H1 (cell line): ENCODE measurements at regions not wholly inside any gene's neighbourhood (a gene's known extent, or its start where the extent isn't known, plus 50 kb on each side); places are given as distances from the start of the nearest gene placed in this dataset.

Source experiments
- CTCF ChIA-PET: fragments of 300-600 bp; sonication (Branson Sonifier 250); formaldehyde crosslinking; loops from one replicate; lab custom pipeline; 2021; ENCODE audit not compliant: partially characterized antibody; lab: Charles Lee
- POLR2A ChIA-PET: fragments of 300-600 bp; sonication (Branson Sonifier 250); formaldehyde crosslinking; loops from one replicate; lab custom pipeline; 2021; ENCODE audit warnings: inconsistent platforms; ENCODE audit not compliant: partially characterized antibody; lab: Charles Lee
- DNase-seq, 2 experiments: peaks; one replicate each; pipeline versions ENCODE4 v3.0.0 to v3.0.0-alpha.2; 2010 to 2022; ENCODE audit warnings: low spot score in 2 of 2, low read depth in 1 of 2, mixed read lengths in 1 of 2
- FAIRE-seq: peaks from 2 replicates; lab custom pipeline; 2011; peaks lifted over from hg19 to GRCh38; lab: Jason Lieb, UNC
- H2AFZ ChIP-seq: 2 replicates; pipeline ENCODE4 v1.8.1; 2012; ENCODE audit warnings: low read length, inconsistent platforms
- H2AK5ac ChIP-seq: 2 replicates; pipeline ENCODE4 v1.6.1; 2013; ENCODE audit warnings: low read depth, low read length
- H2BK120ac ChIP-seq: replicated peaks from 2 replicates; pipeline ENCODE3; 2013; ENCODE audit warnings: low read depth, low read length, inconsistent platforms
- H2BK12ac ChIP-seq: 2 replicates; pipeline ENCODE4 v1.6.1; 2013; ENCODE audit warnings: low read depth, low read length
- H2BK15ac ChIP-seq: 2 replicates; pipeline ENCODE4 v1.6.1; 2013; ENCODE audit warnings: low read length
- H2BK20ac ChIP-seq: 2 replicates; pipeline ENCODE4 v1.6.1; 2013; ENCODE audit warnings: low read length
- H2BK5ac ChIP-seq: 2 replicates; pipeline ENCODE4 v1.6.1; 2013; ENCODE audit warnings: low read depth, low read length
- H3K14ac ChIP-seq: 2 replicates; pipeline ENCODE4 v1.6.1; 2013; ENCODE audit warnings: inconsistent platforms; ENCODE audit not compliant: insufficient read length
- H3K18ac ChIP-seq: 2 replicates; pipeline ENCODE4 v1.6.1; 2013; ENCODE audit warnings: low read length; ENCODE audit errors: extremely low read depth
- H3K23ac ChIP-seq: 2 replicates; pipeline ENCODE4 v1.6.1; 2013; ENCODE audit warnings: inconsistent platforms; ENCODE audit not compliant: insufficient read length
- H3K23me2 ChIP-seq: 2 replicates; pipeline ENCODE4 v1.6.1; 2013; ENCODE audit warnings: low read depth, low read length
- H3K27ac ChIP-seq: 2 replicates; pipeline ENCODE4 v1.6.1; 2011; ENCODE audit warnings: low read depth, low read length, inconsistent platforms
- H3K27me3 ChIP-seq, 4 experiments: replicated peaks in 1 of 4; 1 replicate in 1 of 4; 2 replicates in 3 of 4; pipeline versions ENCODE4 v1.6.1 to v1.8.1; 2011 to 2013; ENCODE audit warnings: low read length in 3 of 4, mild to moderate bottlenecking in 3 of 4, inconsistent platforms in 2 of 4, mixed read lengths in 2 of 4, moderate library complexity in 1 of 4; ENCODE audit not compliant: control insufficient read depth in 3 of 4, insufficient read depth in 3 of 4; ENCODE audit errors: extremely low read depth in 1 of 4
- H3K36me3 ChIP-seq, 4 experiments: 2 replicates each; pipeline versions ENCODE4 v1.6.1 to v1.8.1; 2011 to 2013; ENCODE audit warnings: mild to moderate bottlenecking in 4 of 4, low read length in 3 of 4, moderate library complexity in 2 of 4, control low read depth in 1 of 4, inconsistent platforms in 1 of 4; ENCODE audit not compliant: insufficient read depth in 4 of 4, control insufficient read depth in 2 of 4
- H3K4ac ChIP-seq: replicated peaks from 2 replicates; pipeline ENCODE3; 2013; ENCODE audit warnings: low read length, low read depth, mixed read lengths, inconsistent platforms; ENCODE audit not compliant: insufficient read length
- H3K4me1 ChIP-seq, 4 experiments: replicated peaks in 1 of 4; 1 replicate in 1 of 4; 2 replicates in 3 of 4; pipeline versions ENCODE4 v1.6.1 to v1.8.1; 2011 to 2013; ENCODE audit warnings: low read length in 3 of 4, inconsistent platforms in 2 of 4, mixed read lengths in 1 of 4; ENCODE audit not compliant: insufficient read depth in 4 of 4, control insufficient read depth in 3 of 4
- H3K4me2 ChIP-seq, 2 experiments: 2 replicates each; pipeline versions ENCODE4 v1.6.1 to v1.8.1; 2011 to 2013; ENCODE audit warnings: low read depth in 2 of 2, low read length in 2 of 2, control low read depth in 1 of 2, inconsistent platforms in 1 of 2, mild to moderate bottlenecking in 1 of 2; ENCODE audit not compliant: insufficient read depth in 1 of 2
- H3K4me3 ChIP-seq, 4 experiments: fragments of 200-600, 300-600 bp in 1 of 4; sonication (generic), shearing (Covaris generic), sonication (Bioruptor Twin) in 1 of 4; 2 replicates each; pipeline versions ENCODE4 v1.5.1 to v1.8.1; 2011 to 2016; ENCODE audit warnings: low read length in 4 of 4, low read depth in 3 of 4, control low read depth in 2 of 4, inconsistent platforms in 2 of 4, mild to moderate bottlenecking in 2 of 4, mixed read lengths in 1 of 4, moderate library complexity in 1 of 4; ENCODE audit not compliant: insufficient read depth in 2 of 4; ENCODE audit errors: extremely low read depth in 1 of 4
- H3K56ac ChIP-seq: replicated peaks from 2 replicates; pipeline ENCODE3; 2013; ENCODE audit warnings: low read depth, mild to moderate bottlenecking, mixed read lengths, low read length, inconsistent platforms; ENCODE audit not compliant: insufficient read length
- H3K79me1 ChIP-seq: 2 replicates; pipeline ENCODE4 v1.6.1; 2013; ENCODE audit warnings: low read depth, low read length, control low read depth
- H3K79me2 ChIP-seq, 2 experiments: 2 replicates each; pipeline versions ENCODE4 v1.6.1 to v1.8.1; 2012 to 2013; ENCODE audit warnings: low read length in 2 of 2, mild to moderate bottlenecking in 2 of 2, inconsistent platforms in 1 of 2; ENCODE audit not compliant: insufficient read depth in 2 of 2, control insufficient read depth in 1 of 2
- H3K9ac ChIP-seq, 4 experiments: replicated peaks in 1 of 4; 1 replicate in 1 of 4; 2 replicates in 3 of 4; pipeline versions ENCODE4 v1.6.1 to v1.8.1; 2011 to 2013; ENCODE audit warnings: low read depth in 3 of 4, low read length in 3 of 4, control low read depth in 2 of 4, mild to moderate bottlenecking in 2 of 4, moderate library complexity in 2 of 4, inconsistent platforms in 1 of 4; ENCODE audit errors: extremely low read depth in 1 of 4
- H3K9me3 ChIP-seq, 2 experiments: 2 replicates each; pipeline versions ENCODE4 v1.6.1 to v1.8.1; 2012 to 2013; ENCODE audit warnings: mild to moderate bottlenecking in 2 of 2, moderate library complexity in 2 of 2, control low read depth in 1 of 2, inconsistent platforms in 1 of 2, low read depth in 1 of 2, low read length in 1 of 2, mixed read lengths in 1 of 2; ENCODE audit not compliant: insufficient read depth in 2 of 2
- H4K20me1 ChIP-seq, 2 experiments: replicated peaks in 1 of 2; 2 replicates each; pipeline versions ENCODE3 to v1.8.1; 2011 to 2013; ENCODE audit warnings: inconsistent platforms in 2 of 2, low read length in 2 of 2, mild to moderate bottlenecking in 1 of 2; ENCODE audit not compliant: insufficient read depth in 2 of 2, control insufficient read depth in 1 of 2
- H4K5ac ChIP-seq: 2 replicates; pipeline ENCODE4 v1.6.1; 2013; ENCODE audit warnings: low read length, low read depth, mixed read lengths, inconsistent platforms; ENCODE audit not compliant: insufficient read length
- H4K8ac ChIP-seq: 2 replicates; pipeline ENCODE4 v1.8.0; 2013; ENCODE audit warnings: mild to moderate bottlenecking, moderate library complexity, low read length, inconsistent platforms; ENCODE audit not compliant: insufficient read depth; ENCODE audit errors: extremely low read depth
- H4K91ac ChIP-seq: replicated peaks from 2 replicates; pipeline ENCODE3; 2013; ENCODE audit warnings: low read length, mixed read lengths, inconsistent platforms; ENCODE audit not compliant: insufficient read length
- NANOG ChIP-seq: IDR thresholded peaks from 2 replicates; pipeline ENCODE4 v1.6.1; 2011; ENCODE audit warnings: low read length, low read depth, mild to moderate bottlenecking, inconsistent platforms; ENCODE audit not compliant: insufficient read depth, poor library complexity, severe bottlenecking
- RXRA ChIP-seq: IDR thresholded peaks from 2 replicates; pipeline ENCODE4 v1.6.1; 2011; ENCODE audit warnings: low read depth, mild to moderate bottlenecking, low read length, moderate library complexity; ENCODE audit not compliant: insufficient read depth
- WGBS, 2 experiments: shearing (Covaris generic) in 1 of 2; methylation state at CpG; one replicate each; pipeline versions ENCODE4 v1.1.6 to v1.1.7; 2013 to 2015; ENCODE audit warnings: low lambda C conversion rate in 2 of 2, mixed read lengths in 2 of 2, inconsistent platforms in 1 of 2, low coverage in 1 of 2, missing lambda C conversion rate in 1 of 2; ENCODE audit not compliant: insufficient replicate concordance in 2 of 2, insufficient coverage in 1 of 2, insufficient read length in 1 of 2; ENCODE audit errors: extremely low coverage in 1 of 2, missing lambda C conversion rate in 1 of 2; 5-methylcytosine and 5-hydroxymethylcytosine counted together
- TF ChIP-seq, protein P1 (sequence below): IDR thresholded peaks from 2 replicates; pipeline ENCODE4 v1.6.1; 2012; ENCODE audit warnings: inconsistent platforms

- Histone ChIP-seq H3K4me3 (no peak overlapping the region), H4K91ac (no peak overlapping the region), H3K36me3 (no peaks in the 10 kb centered on the region), H3K79me1 (no peaks in the 10 kb centered on the region), H2BK15ac (no peak overlapping the region), H3K18ac (no peak overlapping the region), H3K4ac (no peak overlapping the region), H3K27ac (no peak overlapping the region), H3K27me3 (no peaks in the 10 kb centered on the region), H4K20me1 (no peaks in the 10 kb centered on the region), H3K23ac (no peak overlapping the region), H4K8ac (no peak overlapping the region; the same call in 1 of the 2 replicates), H2BK20ac (no peak overlapping the region), H3K4me2 (no peak overlapping the region), H2BK12ac (no peak overlapping the region), H3K9me3 (no peaks in the 10 kb centered on the region; a peak in 1 of 4 replicates), H3K14ac (no peak overlapping the region), H3K23me2 (no peaks in the 10 kb centered on the region), H2AK5ac (no peak overlapping the region), H3K56ac (no peak overlapping the region), H3K79me2 (no peaks in the 10 kb centered on the region), H2AFZ (no peak overlapping the region), H2BK120ac (no peak overlapping the region), H3K4me1 (no peaks in the 10 kb centered on the region; a peak in 1 of 7 replicates), H3K9ac (no peak overlapping the region), H2BK5ac (no peak overlapping the region), H4K5ac (no peak overlapping the region)
- ChIA-PET POLR2A (no interaction called here), CTCF (interaction anchor here (0.8 to 1.8 kb wide), 3 partner anchors 17 to 280 kb away, joined by 3 to 5 read pairs (median 5); no protein-coding TSS in a partner anchor)
- DNase-seq (no peak), FAIRE-seq (no peak)
- 96% methylated on average over 3 of the region's 3 CpGs; no CpG with 5 or more reads in 1 of the 2 experiments for WGBS, 2 experiments
- no peak for TF ChIP-seq NANOG
- no peak for TF ChIP-seq RXRA
- TF ChIP-seq, protein P1, sequence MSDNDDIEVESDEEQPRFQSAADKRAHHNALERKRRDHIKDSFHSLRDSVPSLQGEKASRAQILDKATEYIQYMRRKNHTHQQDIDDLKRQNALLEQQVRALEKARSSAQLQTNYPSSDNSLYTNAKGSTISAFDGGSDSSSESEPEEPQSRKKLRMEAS, result no peak
Observed at GRCh38 chr1:219666242-219666641, 53.3 kb upstream of the ZC3H11B start.
